ENCODE measurements at regions not wholly inside any gene's neighbourhood (a gene's known extent, or its start where the extent isn't known, plus 50 kb on each side); places are given as distances from the start of the nearest gene placed in this dataset.
"Not testable (repeated sequence)": the region's sequence is repeated elsewhere in the genome, so short reads cannot be mapped to it uniquely, and the experiment has no call there.

DNA sequence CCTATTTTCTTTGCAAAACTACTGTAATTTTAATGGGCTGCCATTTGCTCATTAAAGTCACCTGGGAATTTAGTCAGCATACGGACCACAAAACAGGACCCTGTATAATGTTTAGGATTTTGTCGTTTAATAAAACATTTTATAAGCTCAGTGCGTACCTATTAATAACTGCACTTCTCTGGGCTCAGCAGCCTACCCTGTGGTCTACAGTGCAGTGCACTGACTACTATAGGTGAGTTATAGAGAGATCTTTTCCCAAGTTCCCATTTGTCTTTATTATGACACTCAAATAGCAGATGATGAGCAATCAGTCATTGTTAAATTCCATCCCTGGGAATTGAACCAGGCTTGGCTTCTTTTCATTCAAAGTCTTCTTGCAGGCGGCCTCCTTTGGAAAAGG, 433.4 kb upstream of the NFE2L3 start:
- FAIRE-seq: no peak
- no peak for DNase-seq (ENCODE audit: extremely low spot score, insufficient read length, low read depth)

GRCh38 chr7:25719190-25719896, 432.7 kb upstream of the NFE2L3 start:
- FAIRE-seq (no peak), DNase-seq (ENCODE audit: extremely low spot score, insufficient read length, low read depth) (no peak)

DNA sequence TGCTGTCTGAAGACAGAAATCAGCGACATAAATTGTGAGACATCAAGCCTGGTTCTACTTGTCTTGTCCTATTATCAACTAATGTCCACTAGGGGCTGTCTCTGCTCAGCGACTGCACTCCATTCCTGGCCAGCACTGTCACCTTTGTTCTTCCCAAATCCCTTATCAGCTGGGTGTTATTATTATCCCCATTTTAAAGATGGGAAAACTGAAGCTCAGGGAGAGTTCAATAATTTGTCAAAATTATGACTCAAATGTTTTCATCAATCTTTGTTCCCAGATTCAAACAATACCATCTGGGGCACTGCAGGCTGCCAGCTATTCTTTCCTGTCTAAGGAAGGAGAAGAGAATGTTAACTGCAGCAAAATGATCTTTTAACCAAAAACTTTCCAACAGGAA, 431.6 kb upstream of the NFE2L3 start:
- FAIRE-seq (no peak), DNase-seq (ENCODE audit: extremely low spot score, insufficient read length, low read depth) (no peak)

DNA sequence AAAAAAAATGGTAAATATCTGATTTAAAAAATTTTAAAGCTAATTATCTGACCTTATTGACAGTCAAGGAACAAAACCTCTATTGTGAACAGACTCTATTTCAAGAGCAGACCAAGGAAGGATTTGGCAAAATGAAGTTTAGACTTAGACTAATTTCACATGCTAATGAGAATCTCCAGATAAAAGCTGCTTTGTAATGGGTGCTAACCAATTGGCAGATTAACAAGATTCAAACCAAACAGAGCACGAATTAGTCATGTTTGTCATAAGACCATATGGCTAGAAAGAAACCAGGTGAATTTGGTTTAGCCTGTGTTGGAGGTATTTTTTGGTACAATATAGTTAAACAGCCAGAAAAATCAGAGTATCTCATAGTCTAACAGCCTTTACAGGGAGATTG, 429.1 kb upstream of the NFE2L3 start:
- DNase-seq (ENCODE audit: extremely low spot score, insufficient read length, low read depth): no peak
- no peak for FAIRE-seq

DNA sequence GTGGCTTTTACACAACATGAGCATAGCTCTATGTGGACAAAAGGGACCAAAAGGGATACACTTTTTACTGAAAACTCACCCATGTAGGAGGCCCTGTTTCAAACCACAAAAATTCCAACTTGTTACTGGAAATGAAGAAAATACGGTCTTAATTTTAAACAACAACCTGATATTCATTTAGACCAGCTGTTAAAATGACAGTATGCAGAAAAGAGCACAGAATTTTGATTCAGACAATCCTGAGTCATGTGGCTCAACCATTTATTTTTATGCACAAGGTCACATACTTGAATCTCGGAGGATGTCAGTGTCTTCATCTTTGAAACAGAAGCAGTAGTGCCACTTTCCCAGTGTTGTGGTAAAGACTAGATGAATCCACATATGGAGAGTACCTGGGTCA, 426.5 kb upstream of the NFE2L3 start:
- DNase-seq (ENCODE audit: extremely low spot score, insufficient read length, low read depth) (no peak), FAIRE-seq (no peak)

DNA sequence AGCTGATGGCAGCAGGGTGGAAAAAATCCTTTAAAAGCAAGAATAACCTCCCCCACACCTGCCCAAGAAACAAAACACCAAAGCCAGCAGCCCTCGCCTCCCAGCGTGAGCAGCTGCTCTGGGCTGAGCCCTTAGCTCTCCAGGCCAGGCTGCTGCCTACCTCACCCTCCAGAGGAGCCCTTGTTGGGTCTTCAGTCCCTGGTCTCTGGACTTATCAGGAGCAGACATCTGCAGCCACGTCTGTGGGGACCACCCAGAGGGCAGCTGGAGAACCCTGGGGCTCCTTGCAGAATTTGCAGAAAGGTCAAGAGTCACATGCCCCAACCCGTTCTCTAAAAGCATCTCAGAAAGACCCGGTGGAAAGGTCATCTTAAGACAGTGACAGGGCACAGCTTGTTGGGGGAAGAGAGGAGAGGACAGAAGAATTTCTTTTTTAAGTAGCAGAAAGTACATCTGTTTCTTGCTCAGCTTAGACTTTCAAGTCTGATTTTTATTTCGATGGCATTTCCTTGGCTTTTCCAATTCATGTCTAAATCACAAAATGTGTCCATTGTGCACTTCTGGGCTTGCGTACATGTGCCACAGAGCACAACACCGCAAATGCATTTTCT, 425.7 kb upstream of the NFE2L3 start:
- DNase-seq (ENCODE audit: extremely low spot score, insufficient read length, low read depth): no peak
- FAIRE-seq: no peak

DNA sequence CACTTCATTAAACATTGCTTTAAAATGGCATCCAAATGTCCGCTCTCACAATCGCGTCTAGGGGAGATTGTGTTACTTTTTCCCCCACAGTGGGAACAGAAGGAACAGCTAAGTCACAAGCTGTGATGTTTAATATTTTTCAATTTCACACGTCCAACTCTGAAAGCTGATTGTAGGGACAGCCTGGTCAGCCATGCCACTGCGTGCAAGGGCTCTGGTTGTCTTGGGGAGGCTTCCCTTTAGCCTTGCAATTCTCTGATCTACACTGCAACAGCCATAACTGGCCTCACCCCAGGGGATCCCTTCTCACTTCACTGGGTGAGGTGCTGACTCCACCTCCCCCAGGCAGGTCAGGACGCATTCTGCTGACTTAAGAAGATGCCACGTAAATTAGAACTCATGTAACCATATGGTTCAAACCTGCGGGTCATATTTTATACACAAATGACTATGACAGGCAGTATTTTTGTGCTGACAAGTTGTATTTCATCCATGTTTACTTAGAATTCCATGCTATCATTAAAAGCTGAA, 425.2 kb upstream of the NFE2L3 start:
- no peak for FAIRE-seq
- DNase-seq (ENCODE audit: extremely low spot score, insufficient read length, low read depth): no peak

DNA sequence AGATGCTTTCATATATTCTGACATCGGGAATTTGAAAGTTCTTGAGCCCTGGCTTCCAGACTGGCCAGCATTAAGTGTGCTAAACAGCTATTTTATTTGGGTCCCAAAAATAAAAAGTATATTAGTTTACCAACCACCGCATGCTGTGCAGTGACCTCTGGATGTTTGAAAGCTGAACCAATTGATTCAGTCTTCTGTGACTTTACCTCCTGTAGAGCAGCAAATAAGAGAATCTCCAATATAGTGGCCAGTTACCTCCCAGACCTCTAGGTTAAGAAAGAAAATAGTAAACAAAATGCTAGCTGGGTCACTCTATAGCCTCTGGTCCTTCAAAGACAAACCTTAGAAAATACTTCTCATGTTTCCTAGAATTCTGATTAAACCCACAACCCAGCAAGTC, 424.6 kb upstream of the NFE2L3 start:
- DNase-seq (ENCODE audit: extremely low spot score, insufficient read length, low read depth) (no peak), FAIRE-seq (no peak)

GRCh38 chr7:25727876-25728275, 424.1 kb upstream of the NFE2L3 start:
- DNase-seq (ENCODE audit: extremely low spot score, insufficient read length, low read depth): no peak
- FAIRE-seq: no peak

GRCh38 chr7:25731068-25731845, 420.7 kb upstream of the NFE2L3 start:
- FAIRE-seq: no peak
- DNase-seq (ENCODE audit: extremely low spot score, insufficient read length, low read depth): no peak

- FAIRE-seq: no peak
- no peak for DNase-seq (ENCODE audit: extremely low spot score, insufficient read length, low read depth)
Measured at GRCh38 chr7:25731846-25732245, 420.2 kb upstream of the NFE2L3 start.

DNA sequence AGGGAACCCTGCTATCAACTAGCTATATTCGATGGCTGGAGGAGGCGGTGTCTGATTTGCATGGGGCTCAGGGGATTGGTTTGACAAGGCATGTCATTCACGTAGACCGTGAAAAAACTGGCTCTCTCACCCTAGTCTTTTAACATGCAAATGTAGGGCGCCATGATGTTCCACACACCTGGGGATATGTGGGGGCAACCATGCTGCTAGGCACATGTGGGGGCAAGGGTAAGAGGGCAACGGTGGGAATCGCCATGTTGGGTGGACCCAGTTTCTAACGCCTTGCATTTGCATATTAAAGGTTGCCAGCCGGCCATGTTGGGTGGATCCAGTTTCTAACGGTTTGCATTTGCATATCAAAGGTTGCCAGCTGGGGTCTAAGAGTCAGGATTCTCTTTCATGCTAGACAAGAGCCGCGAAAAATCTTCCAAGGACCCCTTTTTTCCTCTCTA, 419.2 kb upstream of the NFE2L3 start:
- FAIRE-seq: no peak

GRCh38 chr7:25735674-25736242, 416.2 kb upstream of the NFE2L3 start:
- DNase-seq (ENCODE audit: extremely low spot score, insufficient read length, low read depth) (no peak), FAIRE-seq (no peak)

More for the DNA sequence above, 419.2 kb upstream of the NFE2L3 start:
- no peak for DNase-seq (ENCODE audit: extremely low spot score, insufficient read length, low read depth)

- no peak for FAIRE-seq
Measured at GRCh38 chr7:25738528-25738927, 413.5 kb upstream of the NFE2L3 start.

DNA sequence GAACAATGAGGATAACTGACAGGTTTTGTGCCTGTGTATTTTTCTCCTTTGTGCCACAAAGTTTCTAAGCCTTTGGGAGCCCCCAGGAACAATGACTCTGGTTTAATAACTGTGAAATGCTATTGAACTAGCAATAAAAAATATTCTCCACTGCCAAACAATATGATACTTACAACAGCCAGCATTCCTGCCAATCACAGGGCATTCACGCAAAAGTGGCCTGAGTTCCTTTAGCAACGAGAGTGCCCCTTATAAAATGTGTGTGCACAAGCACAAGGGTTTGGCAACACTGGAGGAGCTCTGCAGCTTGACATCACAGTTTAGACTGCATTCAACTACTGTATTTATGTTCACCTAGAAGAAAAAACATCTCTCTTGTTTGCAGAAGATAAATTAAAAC, 412.9 kb upstream of the NFE2L3 start:
- no peak for DNase-seq (ENCODE audit: extremely low spot score, insufficient read length, low read depth)
- no peak for FAIRE-seq

More at GRCh38 chr7:25738528-25738927, 413.5 kb upstream of the NFE2L3 start:
- no peak for DNase-seq (ENCODE audit: extremely low spot score, insufficient read length, low read depth)

GRCh38 chr7:25742316-25742715, 409.7 kb upstream of the NFE2L3 start:
- FAIRE-seq (no peak), DNase-seq (ENCODE audit: extremely low spot score, insufficient read length, low read depth) (no peak)

DNA sequence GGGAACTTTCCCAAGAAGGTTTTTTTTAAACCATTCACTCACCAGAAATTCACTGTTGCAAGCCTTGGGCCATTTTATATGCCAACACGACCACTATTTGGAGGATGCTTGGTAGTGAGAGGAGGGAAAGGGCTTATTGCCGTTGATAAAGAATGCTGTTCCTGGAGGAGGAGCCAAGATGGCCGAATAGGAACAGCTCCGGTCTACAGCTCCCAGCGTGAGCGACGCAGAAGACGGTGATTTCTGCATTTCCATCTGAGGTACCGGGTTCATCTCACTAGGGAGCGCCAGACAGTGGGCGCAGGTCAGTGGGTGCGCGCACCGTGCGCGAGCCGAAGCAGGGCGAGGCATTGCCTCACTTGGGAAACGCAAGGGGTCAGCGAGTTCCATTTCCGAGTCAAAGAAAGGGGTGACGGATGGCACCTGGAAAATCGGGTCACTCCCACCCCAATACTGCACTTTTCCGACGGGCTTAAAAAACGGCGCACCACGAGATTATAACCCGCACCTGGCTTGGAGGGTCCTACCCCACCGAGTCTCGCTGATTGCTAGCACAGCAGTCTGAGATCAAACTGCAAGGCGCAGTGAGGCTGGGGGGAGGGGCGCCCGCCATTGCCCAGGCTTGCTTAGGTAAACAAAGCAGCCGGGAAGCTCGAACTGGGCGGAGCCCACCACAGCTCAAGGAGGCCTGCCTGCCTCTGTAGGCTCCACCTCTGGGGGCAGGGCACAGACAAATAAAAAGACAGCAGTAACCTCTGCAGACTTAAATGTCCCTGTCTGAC, 408.1 kb upstream of the NFE2L3 start:
- not testable (repeated sequence) for FAIRE-seq; DNase-seq (ENCODE audit: extremely low spot score, insufficient read length, low read depth)

DNA sequence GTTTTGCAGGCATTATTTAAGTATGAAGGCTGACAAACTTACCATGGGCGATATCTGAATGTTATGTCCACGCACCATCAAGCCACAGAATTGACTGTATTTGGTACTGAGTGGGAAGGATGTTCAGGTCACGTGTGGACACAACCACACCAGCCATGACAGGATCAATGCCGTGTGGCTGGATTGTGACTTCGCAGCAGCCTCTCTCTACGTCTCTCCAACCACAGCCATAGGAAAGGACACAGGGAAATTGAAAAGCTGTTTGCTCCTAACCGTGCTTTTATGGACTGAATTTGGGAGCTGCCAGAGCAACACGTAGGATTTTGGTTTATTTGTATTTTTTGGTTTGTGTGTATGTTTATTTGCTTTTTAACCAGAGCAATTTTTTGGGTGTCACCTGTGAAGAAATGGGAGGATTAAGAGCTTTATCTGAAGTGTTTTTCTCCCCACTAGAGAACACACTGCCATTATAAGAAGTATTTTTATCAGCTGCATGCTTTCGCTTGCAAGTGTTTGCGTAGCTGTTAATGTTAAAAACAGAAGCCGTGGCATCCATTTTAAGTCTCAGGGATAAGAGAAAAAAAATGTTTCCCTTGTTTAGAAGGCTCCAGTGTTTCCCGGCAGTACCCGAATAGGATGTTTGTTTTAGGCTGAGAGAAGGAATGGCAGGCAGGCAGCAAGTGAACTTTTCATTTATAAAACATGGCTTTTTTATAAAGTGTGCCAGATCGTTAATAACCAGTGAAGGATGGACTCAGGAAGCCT, 401.1 kb upstream of the NFE2L3 start:
- no peak for DNase-seq (ENCODE audit: extremely low spot score, insufficient read length, low read depth)
- FAIRE-seq: no peak

DNA sequence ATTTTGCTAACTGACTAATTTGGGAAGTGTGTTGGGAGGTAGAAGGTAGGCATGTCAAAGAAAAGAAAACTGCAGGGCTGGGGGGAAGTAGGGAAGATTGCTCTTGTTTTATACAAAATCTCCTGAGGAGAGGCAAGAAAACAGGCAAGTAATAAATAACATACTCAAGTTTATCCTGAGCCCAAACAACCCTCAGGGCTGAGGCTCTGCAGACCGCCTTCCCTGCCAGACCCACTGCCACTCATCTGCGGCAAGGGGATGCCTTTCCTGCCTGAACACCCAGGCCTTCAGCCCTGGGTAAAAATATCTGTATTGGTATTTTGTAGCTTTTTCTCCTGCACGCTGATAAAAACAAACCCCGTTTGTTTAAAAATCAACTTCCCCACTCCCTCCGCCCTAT, 399.8 kb upstream of the NFE2L3 start:
- FAIRE-seq: no peak
- no peak for DNase-seq (ENCODE audit: extremely low spot score, insufficient read length, low read depth)
